Retinal pigment epithelial cell (primary cell): ENCODE measurements at regions not wholly inside any gene's neighbourhood (a gene's known extent, or its start where the extent isn't known, plus 50 kb on each side); places are given as distances from the start of the nearest gene placed in this dataset.

Experiments
- DNase-seq: peaks from one replicate; pipeline ENCODE4 v3.0.0-alpha.2; 2010; ENCODE audit warnings: low read depth
- H3K4me3 ChIP-seq: 2 replicates; pipeline ENCODE4 v1.5.1; 2011; ENCODE audit warnings: mild to moderate bottlenecking, low read length, control low read depth, moderate library complexity
- CTCF ChIP-seq: conservative IDR thresholded peaks from 2 replicates; pipeline ENCODE4 v1.5.1; 2011; ENCODE audit warnings: low read depth, low read length, control low read depth, inconsistent platforms

DNA sequence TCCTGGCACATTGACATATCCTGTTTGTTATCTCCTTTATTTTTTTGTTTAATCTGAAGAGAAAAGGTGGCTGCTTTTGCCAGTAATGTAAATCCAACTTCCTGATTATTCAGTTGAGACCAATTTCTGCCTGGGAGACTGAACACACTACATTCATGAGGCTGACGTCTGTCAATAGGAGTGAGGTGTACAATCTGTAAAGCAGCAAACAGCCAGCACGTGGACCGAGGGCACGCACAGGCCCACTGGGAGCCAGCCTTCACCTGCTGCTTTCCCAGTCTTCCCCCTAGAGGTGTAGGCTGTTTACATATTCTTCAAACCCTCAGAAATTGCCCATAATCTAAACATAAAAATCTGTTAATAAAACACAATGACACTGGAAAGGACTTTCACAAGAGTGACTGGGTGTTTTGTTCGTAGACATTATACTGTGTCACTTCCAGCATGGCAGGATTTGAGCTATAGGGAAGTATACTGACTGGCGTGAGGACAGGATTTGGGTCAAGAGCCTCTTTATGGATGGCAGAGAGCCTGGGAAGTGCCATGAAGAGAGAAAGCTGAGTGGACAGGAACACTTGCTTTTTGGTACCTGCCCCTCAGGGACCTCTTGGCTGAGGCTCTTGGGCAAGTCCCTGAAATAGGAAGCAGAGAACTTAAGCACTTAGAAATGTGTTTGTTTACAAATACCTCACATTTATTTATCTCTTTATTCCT lies 552.9 kb upstream of the CAMK1G start:
- no peak overlapping the region for H3K4me3 ChIP-seq
- TF ChIP-seq CTCF, result no peak
- DNase-seq, result no peak

DNA sequence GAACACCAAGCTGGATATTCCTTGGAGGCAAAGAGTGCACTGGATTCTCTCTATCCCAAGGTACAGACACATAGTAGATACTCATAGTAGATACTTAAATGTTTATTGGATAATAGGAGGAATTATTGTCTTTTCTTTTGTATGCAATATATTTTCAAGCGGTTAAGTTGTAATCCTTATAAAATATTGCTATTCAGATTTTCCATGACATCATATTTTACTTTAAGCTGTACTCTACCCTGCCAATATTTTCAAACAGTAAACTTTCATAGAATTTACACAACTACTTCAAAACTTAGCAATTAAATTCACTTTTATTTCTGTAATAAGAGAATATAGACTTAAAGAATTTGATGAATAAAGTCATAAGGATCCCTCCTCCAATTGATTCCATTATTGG lies 546.5 kb upstream of the CAMK1G start:
- H3K4me3 ChIP-seq, result no peak overlapping the region
- DNase-seq, result no peak
- no peak for TF ChIP-seq CTCF

DNA sequence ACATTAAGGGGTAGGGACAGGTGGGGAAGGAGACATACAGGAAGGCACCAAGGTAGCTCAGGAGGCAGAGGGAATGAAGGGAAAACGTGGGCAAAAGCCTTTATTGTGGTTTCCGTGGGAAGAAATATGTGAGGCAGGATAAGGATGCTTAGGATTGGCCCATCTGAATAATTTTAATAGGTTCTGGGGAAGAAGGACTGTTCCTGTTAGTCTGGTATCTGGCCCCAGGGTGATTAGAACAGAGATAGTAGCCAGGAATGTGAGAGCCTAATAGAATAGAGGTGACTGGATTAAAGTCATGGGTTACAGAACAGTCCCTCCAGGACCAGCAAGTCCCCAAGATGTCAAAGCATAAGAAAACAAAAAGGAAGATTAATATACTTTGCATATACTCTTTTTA lies 545.2 kb upstream of the CAMK1G start:
- no peak overlapping the region for H3K4me3 ChIP-seq
- TF ChIP-seq CTCF, result no peak
- no peak for DNase-seq

DNA sequence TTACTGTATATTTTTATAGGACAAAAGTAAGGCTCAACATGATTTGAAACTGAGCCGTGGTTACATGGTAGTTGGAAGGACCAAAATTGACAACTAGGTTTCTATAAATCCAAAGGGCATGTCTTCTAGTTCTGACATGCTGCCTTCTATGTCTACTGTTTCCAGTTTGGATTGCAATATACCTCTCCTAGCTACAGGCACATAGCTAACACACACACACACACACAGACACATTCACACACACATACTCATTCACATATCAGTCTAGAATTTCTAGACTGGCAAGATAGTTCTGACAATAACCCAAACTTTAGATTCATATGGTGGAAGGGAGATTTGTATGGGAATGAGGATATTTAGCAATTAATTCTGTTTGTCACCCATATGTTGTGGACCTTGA lies 544.8 kb upstream of the CAMK1G start:
- no peak for DNase-seq
- H3K4me3 ChIP-seq, result no peak overlapping the region
- TF ChIP-seq CTCF, result no peak

GRCh38 chr1:209040351-209040750 lies 543.2 kb upstream of the CAMK1G start:
- H3K4me3 ChIP-seq, result no peak overlapping the region
- DNase-seq, result no peak
- no peak for TF ChIP-seq CTCF

DNA sequence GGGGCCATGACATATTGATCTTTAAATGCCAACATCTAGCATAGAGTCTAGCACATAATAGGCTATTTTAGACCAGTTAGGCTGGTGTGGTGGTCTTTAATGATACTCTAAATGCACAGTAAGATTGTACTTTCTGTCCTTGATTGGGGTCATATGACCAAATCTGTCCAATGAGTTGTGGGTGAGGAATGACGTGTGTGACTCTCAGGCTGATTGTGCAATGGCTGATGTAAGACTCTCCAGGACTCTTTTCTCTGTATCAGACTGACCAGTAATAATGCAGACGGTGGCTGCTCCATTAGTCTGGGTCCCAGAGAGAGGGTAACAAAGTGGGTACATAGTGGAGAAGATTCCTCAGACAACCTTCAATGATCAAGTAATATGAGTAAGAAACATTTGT lies 541.6 kb upstream of the CAMK1G start:
- H3K4me3 ChIP-seq, result no peak overlapping the region
- TF ChIP-seq CTCF, result no peak
- DNase-seq, result no peak

DNA sequence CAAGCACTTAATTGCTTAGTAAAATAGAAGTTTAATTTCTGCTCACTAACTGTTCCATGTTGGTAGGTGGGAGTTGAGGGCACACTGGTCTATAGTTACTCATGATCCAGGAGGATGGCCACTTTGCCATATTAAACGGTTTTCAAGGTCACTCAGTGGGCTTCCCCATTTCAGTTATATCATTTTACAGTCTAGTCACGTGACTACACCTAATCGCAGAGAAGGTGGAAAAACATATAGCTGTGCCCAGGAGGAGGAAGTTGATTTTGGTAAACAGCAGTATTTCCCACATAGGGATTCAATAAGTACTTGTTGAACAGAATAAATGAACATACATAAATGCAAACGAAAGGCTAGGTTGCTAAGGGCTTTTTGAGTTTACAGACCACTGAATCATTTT lies 541.1 kb upstream of the CAMK1G start:
- no peak overlapping the region for H3K4me3 ChIP-seq
- DNase-seq, result no peak
- no peak for TF ChIP-seq CTCF
